Activated B cell treated with CpG ODN at 0.5 μM for 24 hours (primary cell): ENCODE measurements at regions not wholly inside any gene's neighbourhood (a gene's known extent, or its start where the extent isn't known, plus 50 kb on each side); places are given as distances from the start of the nearest gene placed in this dataset.

Experiments used
- ATAC-seq: fragments of 200-7000 bp; cut with Tn5 transposase; one replicate; pipeline ENCODE4 v1.10.0; 2021; ENCODE audit warnings: low read depth, mild to moderate bottlenecking, moderate library complexity
- CTCF ChIA-PET: fragments of 350-600 bp; sonication (Branson Sonifier 250); formaldehyde crosslinking; loops from one replicate; lab custom pipeline; 2021; ENCODE audit warnings: antibody characterized with exemption; lab: Charles Lee
- POLR2A ChIA-PET: fragments of 350-600 bp; sonication (Branson Sonifier 250); formaldehyde crosslinking; loops from one replicate; lab custom pipeline; 2021; ENCODE audit warnings: antibody characterized with exemption; lab: Charles Lee
- DNase-seq: peaks from one replicate; pipeline ENCODE4 v3.0.0; 2022
- H3K27ac Mint-ChIP-seq: one replicate; pipeline ENCODE4 v1.8.0; 2020; ENCODE audit warnings: mixed read lengths
- H3K27me3 Mint-ChIP-seq: one replicate; pipeline ENCODE4 v1.8.0; 2021; ENCODE audit warnings: mixed read lengths
- H3K36me3 Mint-ChIP-seq: one replicate; pipeline ENCODE4 v1.8.0; 2021; ENCODE audit warnings: low read depth, mixed read lengths
- H3K4me1 Mint-ChIP-seq: one replicate; pipeline ENCODE4 v1.8.0; 2021; ENCODE audit warnings: mixed read lengths
- H3K4me3 Mint-ChIP-seq: one replicate; pipeline ENCODE4 v1.8.0; 2020; ENCODE audit warnings: mild to moderate bottlenecking, mixed read lengths
- H3K9me3 Mint-ChIP-seq: one replicate; pipeline ENCODE4 v1.8.0; 2020; ENCODE audit warnings: mixed read lengths
- intact Hi-C: fragments of 100-400 bp; cut with micrococcal nuclease; formaldehyde crosslinking; loops from one replicate; pipeline ENCODE4 v1.15.1; 2024
- TF ChIP-seq, protein P1 (sequence below): fragments of 200-600 bp; IDR thresholded peaks from one replicate; pipeline ENCODE4 v1.8.0; 2022; ENCODE audit warnings: antibody characterized with exemption, mild to moderate bottlenecking

DNA sequence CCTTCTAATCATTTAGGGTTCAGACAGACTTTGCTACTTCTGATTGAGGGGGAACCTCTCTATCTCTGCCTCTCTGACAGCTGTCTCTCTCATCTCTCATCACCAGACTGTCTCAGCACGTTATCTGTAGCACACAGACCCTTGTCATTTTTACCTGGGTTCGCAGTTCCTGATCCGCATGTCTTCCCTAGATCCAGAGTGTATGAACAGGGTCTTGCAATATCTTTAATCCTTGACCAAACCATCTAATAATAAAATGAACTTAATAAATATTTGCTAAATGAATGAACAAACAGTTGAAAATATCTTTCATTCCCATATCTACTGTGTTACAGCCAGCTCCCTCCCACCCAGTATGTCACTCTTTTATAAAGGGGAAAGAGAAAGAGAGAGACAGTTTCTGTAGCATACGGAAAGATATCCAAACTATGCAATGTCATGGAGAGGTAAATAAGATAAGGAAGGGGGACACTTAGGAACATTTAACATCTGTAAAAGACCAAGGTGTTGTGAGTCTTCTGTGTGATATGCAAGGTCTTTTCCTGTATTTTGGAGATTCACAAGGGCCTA is 507.6 kb downstream of the SUCLG1 start:
- no peaks in the 10 kb centered on the region for H3K36me3 Mint-ChIP-seq
- H3K4me3 Mint-ChIP-seq, result no peak overlapping the region
- DNase-seq (no peak), ATAC-seq (no peak)
- POLR2A ChIA-PET, result no interaction called here
- H3K27me3 Mint-ChIP-seq, result no peaks in the 10 kb centered on the region
- TF ChIP-seq, protein P1, sequence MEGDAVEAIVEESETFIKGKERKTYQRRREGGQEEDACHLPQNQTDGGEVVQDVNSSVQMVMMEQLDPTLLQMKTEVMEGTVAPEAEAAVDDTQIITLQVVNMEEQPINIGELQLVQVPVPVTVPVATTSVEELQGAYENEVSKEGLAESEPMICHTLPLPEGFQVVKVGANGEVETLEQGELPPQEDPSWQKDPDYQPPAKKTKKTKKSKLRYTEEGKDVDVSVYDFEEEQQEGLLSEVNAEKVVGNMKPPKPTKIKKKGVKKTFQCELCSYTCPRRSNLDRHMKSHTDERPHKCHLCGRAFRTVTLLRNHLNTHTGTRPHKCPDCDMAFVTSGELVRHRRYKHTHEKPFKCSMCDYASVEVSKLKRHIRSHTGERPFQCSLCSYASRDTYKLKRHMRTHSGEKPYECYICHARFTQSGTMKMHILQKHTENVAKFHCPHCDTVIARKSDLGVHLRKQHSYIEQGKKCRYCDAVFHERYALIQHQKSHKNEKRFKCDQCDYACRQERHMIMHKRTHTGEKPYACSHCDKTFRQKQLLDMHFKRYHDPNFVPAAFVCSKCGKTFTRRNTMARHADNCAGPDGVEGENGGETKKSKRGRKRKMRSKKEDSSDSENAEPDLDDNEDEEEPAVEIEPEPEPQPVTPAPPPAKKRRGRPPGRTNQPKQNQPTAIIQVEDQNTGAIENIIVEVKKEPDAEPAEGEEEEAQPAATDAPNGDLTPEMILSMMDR, result no peak
- CTCF ChIA-PET, result no interaction called here
- intact Hi-C loops, result no loop called here
- H3K9me3 Mint-ChIP-seq, result no peaks in the 10 kb centered on the region
- no peaks in the 10 kb centered on the region for H3K4me1 Mint-ChIP-seq
- no peak overlapping the region for H3K27ac Mint-ChIP-seq

DNA sequence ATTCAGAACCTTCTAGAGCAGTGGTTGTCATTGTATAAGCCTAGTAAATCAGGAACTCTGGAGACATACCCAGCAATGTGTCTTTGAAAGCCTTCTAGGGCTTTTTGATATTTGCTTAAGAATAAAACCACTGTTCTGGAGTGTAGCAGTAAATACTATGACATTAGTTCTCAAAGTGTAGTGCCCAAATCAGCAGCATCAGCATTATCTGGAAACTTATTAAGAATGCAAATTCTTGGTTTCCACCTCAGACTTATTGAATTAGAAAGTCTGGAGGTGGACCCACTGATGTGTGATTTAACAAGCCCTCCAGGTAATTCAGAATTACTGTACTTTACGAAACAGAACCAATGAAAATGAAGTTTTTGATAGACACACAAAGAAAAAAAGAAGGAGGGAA is 509.7 kb downstream of the SUCLG1 start:
- intact Hi-C loops, result no loop called here
- Mint-ChIP-seq H3K4me3 (no peak overlapping the region), H3K27me3 (no peaks in the 10 kb centered on the region), H3K27ac (no peak overlapping the region), H3K4me1 (no peaks in the 10 kb centered on the region), H3K36me3 (no peaks in the 10 kb centered on the region), H3K9me3 (no peaks in the 10 kb centered on the region)
- ATAC-seq, result no peak
- no peak for DNase-seq
- TF ChIP-seq, protein P1, result no peak
- CTCF ChIA-PET, result no interaction called here
- POLR2A ChIA-PET, result no interaction called here

DNA sequence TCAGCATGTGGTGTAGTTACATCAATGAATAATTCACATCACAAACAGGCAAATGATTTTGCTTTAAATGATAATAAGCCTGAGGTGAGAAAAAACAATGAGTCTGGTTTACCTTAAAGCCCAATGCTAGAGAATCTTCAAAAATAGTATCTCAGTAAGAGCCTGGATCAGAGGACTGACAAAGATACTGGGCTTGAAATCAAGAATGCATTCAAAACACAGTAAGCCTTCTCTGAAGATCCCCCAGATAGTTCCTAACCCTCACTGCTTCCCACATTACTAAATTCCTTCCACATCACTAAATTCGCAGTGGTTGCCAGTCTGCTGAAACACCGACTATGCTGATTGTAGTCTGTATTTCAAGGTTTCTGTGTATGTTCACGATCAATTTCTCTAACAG is 514.9 kb downstream of the SUCLG1 start:
- ChIA-PET CTCF (no interaction called here), POLR2A (no interaction called here)
- TF ChIP-seq, protein P1, result no peak
- no peak overlapping the region for H3K4me3 Mint-ChIP-seq
- intact Hi-C loops, result no loop called here
- no peaks in the 10 kb centered on the region for H3K4me1 Mint-ChIP-seq
- no peaks in the 10 kb centered on the region for H3K36me3 Mint-ChIP-seq
- no peak for DNase-seq
- no peak overlapping the region for H3K27ac Mint-ChIP-seq
- no peaks in the 10 kb centered on the region for H3K27me3 Mint-ChIP-seq
- ATAC-seq, result no peak
- no peaks in the 10 kb centered on the region for H3K9me3 Mint-ChIP-seq

DNA sequence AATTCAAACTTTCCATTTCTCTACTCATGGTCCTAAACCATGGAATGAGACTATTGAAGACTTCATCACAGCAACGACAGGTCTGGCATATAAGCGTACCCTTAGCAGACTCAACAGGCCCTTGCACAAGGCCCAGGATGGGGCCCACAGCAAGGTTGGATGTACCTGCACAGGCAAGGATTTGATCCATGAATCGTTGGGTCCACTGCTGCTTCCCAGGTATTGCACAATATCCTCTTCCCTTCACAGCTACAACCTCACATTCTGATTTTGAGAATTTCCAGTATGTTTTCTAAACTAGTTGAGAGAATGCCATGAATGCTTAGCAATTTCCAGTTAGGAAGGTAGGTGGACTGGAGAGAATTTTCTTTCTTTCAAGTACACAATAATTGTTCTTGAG is 515.8 kb downstream of the SUCLG1 start:
- H3K36me3 Mint-ChIP-seq, result no peaks in the 10 kb centered on the region
- no peak for DNase-seq
- H3K4me3 Mint-ChIP-seq, result no peak overlapping the region
- no peaks in the 10 kb centered on the region for H3K4me1 Mint-ChIP-seq
- TF ChIP-seq, protein P1, result no peak
- ChIA-PET POLR2A (no interaction called here), CTCF (no interaction called here)
- intact Hi-C loops, result no loop called here
- no peaks in the 10 kb centered on the region for H3K27me3 Mint-ChIP-seq
- no peaks in the 10 kb centered on the region for H3K9me3 Mint-ChIP-seq
- no peak overlapping the region for H3K27ac Mint-ChIP-seq
- ATAC-seq, result no peak

DNA sequence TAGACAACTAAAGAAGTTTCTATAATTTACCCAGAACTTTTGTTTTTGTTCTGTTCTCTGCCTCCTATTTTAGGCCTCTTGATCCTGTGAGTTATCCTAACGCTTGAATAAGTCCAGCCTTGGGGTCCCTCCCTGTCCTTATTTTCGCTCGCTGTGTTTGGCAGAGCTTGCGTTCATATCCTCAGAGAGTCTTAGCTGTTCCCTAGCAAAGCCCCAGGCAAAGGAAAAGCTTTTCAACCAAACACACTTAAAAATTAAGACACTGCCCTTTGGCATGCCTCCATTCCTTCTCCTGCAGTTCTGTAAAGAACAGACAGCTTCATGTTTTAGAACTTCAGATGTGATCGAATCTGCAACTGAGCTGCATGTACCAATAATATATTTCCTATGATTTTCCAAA is 517.2 kb downstream of the SUCLG1 start:
- DNase-seq, result no peak
- TF ChIP-seq, protein P1, result no peak
- H3K36me3 Mint-ChIP-seq, result no peaks in the 10 kb centered on the region
- H3K27ac Mint-ChIP-seq, result no peak overlapping the region
- ATAC-seq, result no peak
- ChIA-PET CTCF (no interaction called here), POLR2A (no interaction called here)
- no peaks in the 10 kb centered on the region for H3K9me3 Mint-ChIP-seq
- no peaks in the 10 kb centered on the region for H3K4me1 Mint-ChIP-seq
- H3K27me3 Mint-ChIP-seq, result no peaks in the 10 kb centered on the region
- no peak overlapping the region for H3K4me3 Mint-ChIP-seq
- intact Hi-C loops, result no loop called here
